ENCODE measurements at regions not wholly inside any gene's neighbourhood (a gene's known extent, or its start where the extent isn't known, plus 50 kb on each side); places are given as distances from the start of the nearest gene placed in this dataset.
"Not testable (repeated sequence)": the region's sequence is repeated elsewhere in the genome, so short reads cannot be mapped to it uniquely, and the experiment has no call there.

- TF ChIP-seq CTCF (IDR thresholded peaks at IDR 0.05; ENCODE audit: borderline replicate concordance, insufficient read depth, low read depth, low read length), result no peak
- no peak overlapping the region for H3K4me3 ChIP-seq (ENCODE audit: low read depth, low read length)
Observed at GRCh38 chr3:67064105-67064504, 66.0 kb downstream of the KBTBD8 start.

- no peak for TF ChIP-seq CTCF (IDR thresholded peaks at IDR 0.05; ENCODE audit: borderline replicate concordance, insufficient read depth, low read depth, low read length)
- no peak overlapping the region for H3K4me3 ChIP-seq (ENCODE audit: low read depth, low read length)
Observed at GRCh38 chr3:67067251-67067650, 69.1 kb downstream of the KBTBD8 start.

- not testable (repeated sequence) for H3K4me3 ChIP-seq (ENCODE audit: low read depth, low read length)
Observed at GRCh38 chr3:67072640-67073039, 74.5 kb downstream of the KBTBD8 start.

- no peak overlapping the region for H3K4me3 ChIP-seq (ENCODE audit: low read depth, low read length)
- no peak for TF ChIP-seq CTCF (IDR thresholded peaks at IDR 0.05; ENCODE audit: borderline replicate concordance, insufficient read depth, low read depth, low read length)
Observed at GRCh38 chr3:67073812-67074211, 75.7 kb downstream of the KBTBD8 start.

- TF ChIP-seq CTCF (IDR thresholded peaks at IDR 0.05; ENCODE audit: borderline replicate concordance, insufficient read depth, low read depth, low read length), result no peak
- H3K4me3 ChIP-seq (ENCODE audit: low read depth, low read length), result no peak overlapping the region
Observed at GRCh38 chr3:67075295-67075694, 77.2 kb downstream of the KBTBD8 start.

- no peak overlapping the region for H3K4me3 ChIP-seq (ENCODE audit: low read depth, low read length)
- no peak for TF ChIP-seq CTCF (IDR thresholded peaks at IDR 0.05; ENCODE audit: borderline replicate concordance, insufficient read depth, low read depth, low read length)
Observed at GRCh38 chr3:67076607-67077006, 78.5 kb downstream of the KBTBD8 start.

- H3K4me3 ChIP-seq (ENCODE audit: low read depth, low read length), result no peak overlapping the region
- TF ChIP-seq CTCF (IDR thresholded peaks at IDR 0.05; ENCODE audit: borderline replicate concordance, insufficient read depth, low read depth, low read length), result no peak
Observed at GRCh38 chr3:67077656-67078055, 79.5 kb downstream of the KBTBD8 start.

- no peak overlapping the region for H3K4me3 ChIP-seq (ENCODE audit: low read depth, low read length)
- no peak for TF ChIP-seq CTCF (IDR thresholded peaks at IDR 0.05; ENCODE audit: borderline replicate concordance, insufficient read depth, low read depth, low read length)
Observed at GRCh38 chr3:67082533-67083024, 84.5 kb downstream of the KBTBD8 start.
